HG02763 (cell line): ENCODE measurements at regions not wholly inside any gene's neighbourhood (a gene's known extent, or its start where the extent isn't known, plus 50 kb on each side); places are given as distances from the start of the nearest gene placed in this dataset.
"Not testable (repeated sequence)": the region's sequence is repeated elsewhere in the genome, so short reads cannot be mapped to it uniquely, and the experiment has no call there.

ENCODE experiments used
- ATAC-seq: cut with Tn5 transposase; IDR thresholded peaks from one replicate; pipeline ENCODE4 v1.9.1; 2021; ENCODE audit warnings: mild to moderate bottlenecking, moderate library complexity; ENCODE audit not compliant: unreplicated experiment

GRCh38 chrX:27404366-27404765 is 58.8 kb downstream of the PPP4R3C start:
- no peak for ATAC-seq

GRCh38 chrX:27399146-27399456 is 64.0 kb downstream of the PPP4R3C start:
- no peak for ATAC-seq

- no peak for ATAC-seq
Measured at GRCh38 chrX:27391623-27392022, 71.5 kb downstream of the PPP4R3C start.

- no peak for ATAC-seq
Measured at GRCh38 chrX:27381419-27381818, 81.7 kb downstream of the PPP4R3C start.

- no peak for ATAC-seq
Measured at GRCh38 chrX:27380163-27380845, 82.8 kb downstream of the PPP4R3C start.

- ATAC-seq, result no peak
Measured at GRCh38 chrX:27354021-27354420, 109.1 kb downstream of the PPP4R3C start.

GRCh38 chrX:27350476-27350875 is 112.7 kb downstream of the PPP4R3C start:
- ATAC-seq, result no peak

- peak; percentile 60 for ATAC-seq
Measured at GRCh38 chrX:27336466-27337091, 126.6 kb downstream of the PPP4R3C start.

GRCh38 chrX:27321632-27322031 is 141.5 kb downstream of the PPP4R3C start:
- no peak for ATAC-seq

- ATAC-seq, result no peak
Measured at GRCh38 chrX:27309406-27309805, 153.7 kb downstream of the PPP4R3C start.

- no peak for ATAC-seq
Measured at GRCh38 chrX:27307546-27307945, 155.6 kb downstream of the PPP4R3C start.

- not testable (repeated sequence) for ATAC-seq
Measured at GRCh38 chrX:27292552-27292951, 170.6 kb downstream of the PPP4R3C start.

- no peak for ATAC-seq
Measured at GRCh38 chrX:27276751-27277150, 186.4 kb downstream of the PPP4R3C start.

GRCh38 chrX:27254656-27255055 is 208.5 kb downstream of the PPP4R3C start:
- no peak for ATAC-seq

GRCh38 chrX:27251369-27251768 is 211.8 kb downstream of the PPP4R3C start:
- ATAC-seq, result no peak

GRCh38 chrX:27242581-27242980 is 220.6 kb downstream of the PPP4R3C start:
- no peak for ATAC-seq

- ATAC-seq, result no peak
Measured at GRCh38 chrX:27241981-27242380, 221.2 kb downstream of the PPP4R3C start.

- not testable (repeated sequence) for ATAC-seq
Measured at GRCh38 chrX:27240042-27240441, 223.1 kb downstream of the PPP4R3C start.

- no peak for ATAC-seq
Measured at GRCh38 chrX:27236681-27237080, 226.5 kb downstream of the PPP4R3C start.

- ATAC-seq, result no peak
Measured at GRCh38 chrX:27229721-27230120, 233.4 kb downstream of the PPP4R3C start.

GRCh38 chrX:27222661-27223060 is 240.5 kb downstream of the PPP4R3C start:
- ATAC-seq, result no peak

GRCh38 chrX:27186671-27187070 is 276.5 kb downstream of the PPP4R3C start:
- no peak for ATAC-seq

GRCh38 chrX:27163236-27163635 is 299.9 kb downstream of the PPP4R3C start:
- ATAC-seq, result no peak
